SH-SY5Y (cell line): ENCODE measurements at regions not wholly inside any gene's neighbourhood (a gene's known extent, or its start where the extent isn't known, plus 50 kb on each side); places are given as distances from the start of the nearest gene placed in this dataset.

Source experiments
- GATA2 ChIP-seq: IDR thresholded peaks from 2 replicates; pipeline ENCODE4 v1.6.1; 2011; ENCODE audit warnings: mild to moderate bottlenecking, low read depth, low read length
- GATA3 ChIP-seq: IDR thresholded peaks from 2 replicates; pipeline ENCODE4 v1.6.1; 2011; ENCODE audit warnings: low read depth, mild to moderate bottlenecking, low read length, moderate library complexity

DNA sequence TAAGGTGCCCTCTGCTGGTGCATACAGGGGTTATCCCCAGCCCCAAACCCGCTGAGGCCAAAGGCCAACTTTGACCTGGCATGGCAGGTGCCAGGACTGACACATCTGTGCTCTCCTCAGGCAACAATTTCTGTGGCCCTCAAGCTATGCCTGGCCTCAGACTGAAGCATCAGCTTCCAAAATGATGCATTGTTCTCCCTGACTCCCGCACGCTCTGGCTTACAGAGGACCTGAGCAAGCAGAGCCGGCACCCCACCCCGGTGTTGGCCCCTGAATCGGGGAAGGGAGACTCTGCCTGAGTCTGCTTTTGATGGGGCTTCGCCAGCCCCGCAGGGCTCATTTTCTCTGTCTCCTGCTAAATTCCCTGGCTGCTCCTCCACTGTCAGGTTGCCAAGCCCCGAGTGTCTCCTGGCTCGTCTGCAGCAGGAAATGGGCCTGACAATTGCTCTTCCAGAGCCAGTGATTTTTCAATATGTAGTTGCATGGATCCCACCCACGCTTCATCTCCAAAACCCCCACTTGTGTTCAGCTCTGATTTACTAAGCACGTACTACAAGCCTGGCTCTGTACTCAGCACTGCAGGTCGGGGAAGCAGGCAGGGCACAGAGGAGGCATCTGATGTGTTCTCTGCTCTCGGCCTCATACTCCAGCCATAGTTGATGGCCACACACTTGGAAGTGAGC is 126.1 kb downstream of the SLC38A6 start:
- TF ChIP-seq GATA2 (no peak), GATA3 (no peak)

DNA sequence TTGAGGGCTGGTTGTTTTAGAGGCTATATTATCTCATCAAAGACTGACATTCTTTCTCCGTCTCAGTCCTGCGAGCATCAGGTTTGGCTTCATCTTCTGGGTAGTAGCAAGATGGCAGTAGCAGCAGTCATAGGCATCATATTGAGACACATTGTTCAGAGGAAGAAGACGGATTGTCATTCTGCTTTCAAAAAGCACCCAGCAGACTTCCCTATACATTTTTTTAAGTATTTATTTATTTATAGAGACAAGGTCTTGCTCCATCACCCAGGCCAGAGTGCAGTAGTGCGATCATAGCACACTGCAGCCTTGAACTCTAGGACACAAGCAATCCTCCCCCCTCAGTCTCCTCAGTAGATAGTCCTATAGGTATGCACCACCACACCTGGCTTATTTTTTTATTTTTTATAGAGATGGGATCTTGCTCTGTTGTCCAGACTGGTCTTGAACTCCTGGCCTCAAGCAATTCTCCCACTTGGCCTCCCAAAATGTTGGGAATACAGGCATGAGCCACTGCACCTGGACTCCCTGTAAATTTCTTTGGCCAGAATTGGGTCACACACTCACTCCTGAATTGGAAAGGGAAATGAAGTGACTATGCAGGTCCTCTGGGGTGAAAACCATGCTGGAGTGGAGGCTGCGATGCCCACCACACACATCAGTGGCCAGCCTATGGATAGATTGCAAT is 125.4 kb downstream of the SLC38A6 start:
- no peak for TF ChIP-seq GATA3
- TF ChIP-seq GATA2, result no peak

DNA sequence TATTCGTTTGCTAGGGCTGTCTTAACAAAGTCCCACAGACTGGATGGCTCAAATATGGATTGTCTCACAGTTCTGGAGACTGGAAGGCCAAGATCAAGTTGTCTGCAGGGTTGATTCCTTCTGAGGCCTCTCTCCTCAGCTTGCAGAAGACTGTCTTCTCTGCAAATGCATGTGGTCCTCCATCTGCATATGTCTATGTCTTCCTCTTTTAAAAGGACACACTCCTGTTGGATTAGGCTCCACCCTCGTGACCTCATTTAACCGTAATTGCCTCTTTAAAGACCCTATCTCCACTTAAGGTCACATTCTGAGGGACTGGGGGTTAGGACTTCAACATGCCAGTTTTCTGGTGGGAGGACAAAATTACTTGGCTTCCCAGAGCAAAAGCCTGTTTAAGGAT is 123.3 kb downstream of the SLC38A6 start:
- TF ChIP-seq GATA3 (no peak), GATA2 (no peak)

- TF ChIP-seq GATA2 (no peak), GATA3 (no peak)
Observed at GRCh38 chr14:61103541-61104339, 122.7 kb downstream of the SLC38A6 start.

GRCh38 chr14:61102549-61103466 is 121.8 kb downstream of the SLC38A6 start:
- TF ChIP-seq GATA2 (no peak), GATA3 (no peak)
